Mesenchymal stem cell (in vitro differentiated cells and primary cell): ENCODE measurements at regions not wholly inside any gene's neighbourhood (a gene's known extent, or its start where the extent isn't known, plus 50 kb on each side); places are given as distances from the start of the nearest gene placed in this dataset.

Source experiments
- DNase-seq: peaks from one replicate; pipeline ENCODE4 v3.0.0-alpha.2; 2013
- H2AFZ ChIP-seq: one replicate; pipeline ENCODE4 v1.6.1; 2013; ENCODE audit warnings: low read depth, mild to moderate bottlenecking, control low read depth, inconsistent platforms, low read length, moderate library complexity
- H2AK5ac ChIP-seq: 2 replicates; pipeline ENCODE4 v1.6.1; 2013; ENCODE audit warnings: low read length, moderate library complexity, mild to moderate bottlenecking, inconsistent platforms; ENCODE audit not compliant: severe bottlenecking
- H2BK120ac ChIP-seq: one replicate; pipeline ENCODE4 v1.6.1; 2013; ENCODE audit warnings: low read depth, mild to moderate bottlenecking, inconsistent platforms, low read length, moderate library complexity
- H2BK12ac ChIP-seq, 2 experiments: one replicate each; pipeline ENCODE4 v1.6.1; 2013; ENCODE audit warnings: inconsistent platforms in 2 of 2, low read length in 2 of 2, mild to moderate bottlenecking in 2 of 2, moderate library complexity in 2 of 2, control low read depth in 1 of 2
- H2BK15ac ChIP-seq: one replicate; pipeline ENCODE4 v1.6.1; 2013; ENCODE audit warnings: mild to moderate bottlenecking, low read depth, inconsistent platforms; ENCODE audit not compliant: poor library complexity, severe bottlenecking
- H2BK5ac ChIP-seq: 2 replicates; pipeline ENCODE4 v1.6.1; 2013; ENCODE audit warnings: low read depth, mild to moderate bottlenecking, low read length, control low read depth, inconsistent platforms; ENCODE audit not compliant: poor library complexity, severe bottlenecking
- H3K14ac ChIP-seq, 2 experiments: one replicate each; pipeline ENCODE4 v1.6.1; 2013; ENCODE audit warnings: inconsistent platforms in 2 of 2, low read length in 2 of 2, control low read depth in 1 of 2, mild to moderate bottlenecking in 1 of 2, moderate library complexity in 1 of 2
- H3K18ac ChIP-seq, 2 experiments: one replicate each; pipeline ENCODE4 v1.6.1; 2013; ENCODE audit warnings: inconsistent platforms in 2 of 2, low read length in 2 of 2, control low read depth in 1 of 2, low read depth in 1 of 2, mild to moderate bottlenecking in 1 of 2
- H3K23ac ChIP-seq, 2 experiments: one replicate each; pipeline ENCODE4 v1.6.1; 2013; ENCODE audit warnings: inconsistent platforms in 2 of 2, low read length in 2 of 2, mild to moderate bottlenecking in 2 of 2, moderate library complexity in 2 of 2, control low read depth in 1 of 2
- H3K27ac ChIP-seq: 2 replicates; pipeline ENCODE4 v1.5.1; 2013; ENCODE audit warnings: mild to moderate bottlenecking, moderate library complexity, low read length, control low read depth, inconsistent platforms; ENCODE audit not compliant: poor library complexity, severe bottlenecking
- H3K27me3 ChIP-seq, 2 experiments: 2 replicates each; pipeline versions ENCODE4 v1.6.1 to v1.7.0; 2013; ENCODE audit warnings: low read length in 2 of 2, mild to moderate bottlenecking in 2 of 2, moderate library complexity in 2 of 2, control low read depth in 1 of 2, inconsistent platforms in 1 of 2; ENCODE audit not compliant: control insufficient read depth in 1 of 2, insufficient read depth in 1 of 2
- H3K36me3 ChIP-seq, 2 experiments: 2 replicates each; pipeline versions ENCODE4 v1.6.1 to v1.7.0; 2013; ENCODE audit warnings: low read length in 2 of 2, control low read depth in 1 of 2, inconsistent platforms in 1 of 2, low read depth in 1 of 2, mild to moderate bottlenecking in 1 of 2; ENCODE audit not compliant: insufficient read depth in 2 of 2, control insufficient read depth in 1 of 2
- H3K4ac ChIP-seq, 2 experiments: one replicate each; pipeline ENCODE4 v1.6.1; 2013; ENCODE audit warnings: inconsistent platforms in 2 of 2, low read length in 2 of 2, mild to moderate bottlenecking in 2 of 2, moderate library complexity in 2 of 2, control low read depth in 1 of 2, low read depth in 1 of 2
- H3K4me1 ChIP-seq: 2 replicates; pipeline ENCODE4 v1.6.1; 2013; ENCODE audit warnings: low read depth, low read length, control low read depth; ENCODE audit not compliant: control insufficient read depth, insufficient read depth
- H3K4me2 ChIP-seq: 2 replicates; pipeline ENCODE4 v1.6.1; 2013; ENCODE audit warnings: low read length, mild to moderate bottlenecking, inconsistent platforms; ENCODE audit not compliant: poor library complexity, severe bottlenecking
- H3K4me3 ChIP-seq, 2 experiments: 2 replicates each; pipeline versions ENCODE4 v1.5.1 to v1.7.0; 2013; ENCODE audit warnings: low read length in 2 of 2, mild to moderate bottlenecking in 2 of 2, control low read depth in 1 of 2, low read depth in 1 of 2; ENCODE audit not compliant: insufficient read depth in 1 of 2
- H3K79me1 ChIP-seq: replicated peaks from 2 replicates; pipeline ENCODE4 v1.6.1; 2013; ENCODE audit warnings: mild to moderate bottlenecking, control low read depth, low read length, inconsistent platforms; ENCODE audit not compliant: poor library complexity, severe bottlenecking
- H3K9ac ChIP-seq: 2 replicates; pipeline ENCODE4 v1.7.0; 2013; ENCODE audit warnings: mild to moderate bottlenecking, low read length, moderate library complexity
- H3K9me3 ChIP-seq: 2 replicates; pipeline ENCODE4 v1.7.0; 2013; ENCODE audit warnings: mild to moderate bottlenecking, low read length; ENCODE audit not compliant: control insufficient read depth
- H4K8ac ChIP-seq: one replicate; pipeline ENCODE4 v1.6.1; 2013; ENCODE audit warnings: inconsistent platforms, mild to moderate bottlenecking, low read length, moderate library complexity
- H4K91ac ChIP-seq: one replicate; pipeline ENCODE4 v1.6.1; 2013; ENCODE audit warnings: mild to moderate bottlenecking, low read length, inconsistent platforms
- WGBS: methylation state at CpG from one replicate; pipeline ENCODE4 v1.1.7; 2013; ENCODE audit warnings: mixed read lengths; 5-methylcytosine and 5-hydroxymethylcytosine counted together

- Histone ChIP-seq H3K9ac (no peak overlapping the region), H3K14ac (no peak overlapping the region), H2BK5ac (no peak overlapping the region), H2BK15ac (no peak overlapping the region), H2AFZ (no peak overlapping the region), H3K79me1 (no peaks in the 10 kb centered on the region), H3K27me3 (peaks cover 0 to 22% of the 10 kb centered on the region in 2 experiments), H2BK12ac (no peak overlapping the region), H3K23ac (no peak overlapping the region), H3K18ac (no peak overlapping the region), H2BK120ac (no peak overlapping the region), H3K4me1 (peaks cover 10% of the 10 kb centered on the region), H4K8ac (no peak overlapping the region), H3K9me3 (no peaks in the 10 kb centered on the region), H3K4me2 (no peak overlapping the region), H3K4me3 (no peak overlapping the region), H3K4ac (no peak overlapping the region), H3K27ac (no peak overlapping the region), H2AK5ac (no peak overlapping the region), H3K36me3 (no peaks in the 10 kb centered on the region), H4K91ac (no peak overlapping the region)
- 93% methylated on average over 6 of the region's 6 CpGs for WGBS
- DNase-seq, result no peak
These were observed 121.6 kb upstream of the SPACA1 start for GRCh38 chr6:87926072-87926471.

- H3K9me3 ChIP-seq, result no peaks in the 10 kb centered on the region
- no peak overlapping the region for H2AK5ac ChIP-seq
These were observed 122.1 kb upstream of the SPACA1 start for GRCh38 chr6:87925373-87926060.

DNA sequence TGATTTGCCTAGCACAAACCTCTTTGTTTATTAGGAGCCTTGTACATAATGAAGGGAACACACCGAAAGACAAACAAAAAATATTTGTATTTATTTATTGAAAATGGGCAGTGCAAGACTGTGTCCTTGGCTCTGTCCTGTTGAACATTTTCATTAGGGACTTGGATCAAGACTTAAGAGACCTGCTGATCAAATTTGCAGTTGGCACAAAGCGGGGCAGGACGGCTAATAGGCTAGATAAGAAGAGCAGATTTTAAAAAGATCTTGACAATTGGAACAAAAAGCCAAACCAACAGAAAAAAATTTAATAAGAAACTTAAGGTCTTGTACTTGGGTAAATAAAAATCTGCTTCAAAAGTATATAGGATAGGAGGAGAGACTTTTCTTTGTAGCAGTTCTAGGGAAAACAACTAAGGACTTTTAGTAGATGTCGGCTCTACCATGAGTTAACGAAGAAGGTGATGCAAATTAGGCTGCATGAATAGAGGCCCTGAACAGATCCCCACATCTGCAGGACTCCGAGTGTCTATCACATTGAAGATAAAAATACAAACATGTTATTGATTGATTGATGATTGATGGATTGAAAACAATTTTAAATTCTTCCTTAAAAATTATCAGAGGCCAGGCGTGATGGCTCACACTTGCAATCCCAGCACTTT is 124.1 kb upstream of the SPACA1 start:
- WGBS, result 100% methylated on average over 4 of the region's 7 CpGs
- no peak overlapping the region for H3K4ac ChIP-seq

More at GRCh38 chr6:87925373-87926060, 122.1 kb upstream of the SPACA1 start:
- Histone ChIP-seq H4K91ac (no peak overlapping the region), H3K9ac (no peak overlapping the region), H2BK15ac (no peak overlapping the region), H2BK5ac (no peak overlapping the region), H3K27me3 (peaks cover 0 to 26% of the 10 kb centered on the region in 2 experiments), H3K36me3 (no peaks in the 10 kb centered on the region), H2BK12ac (no peak overlapping the region), H2BK120ac (no peak overlapping the region), H3K23ac (no peak overlapping the region), H3K4me3 (no peak overlapping the region), H3K27ac (no peak overlapping the region), H3K4ac (no peak overlapping the region), H3K18ac (no peak overlapping the region), H2AFZ (no peak overlapping the region), H3K14ac (no peak overlapping the region), H4K8ac (no peak overlapping the region), H3K79me1 (no peaks in the 10 kb centered on the region), H3K4me1 (peaks cover 10% of the 10 kb centered on the region), H3K4me2 (no peak overlapping the region)
- WGBS, result 66% methylated on average over 6 of the region's 7 CpGs
- DNase-seq, result no peak

DNA sequence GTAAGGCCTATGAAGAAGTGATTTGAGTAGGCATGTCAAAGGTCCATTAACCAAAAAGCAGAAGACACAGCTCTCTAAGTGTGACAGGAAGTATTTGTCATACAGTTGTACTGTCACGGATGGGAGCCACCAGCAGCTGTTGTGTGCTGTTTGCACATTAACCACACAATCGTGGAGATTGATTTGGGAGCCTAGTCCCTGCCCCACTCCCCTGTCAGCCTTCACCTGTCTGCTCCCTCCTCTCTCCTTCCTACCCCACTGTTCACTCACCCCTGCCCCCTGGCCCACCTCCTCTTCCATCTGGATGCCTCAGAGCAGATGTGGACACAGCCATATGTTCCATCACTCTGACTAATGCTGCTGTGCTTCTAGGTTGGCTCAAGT is 124.7 kb upstream of the SPACA1 start:
- Histone ChIP-seq H3K4me2 (no peak overlapping the region), H3K27me3 (peaks cover 0 to 47% of the 10 kb centered on the region in 2 experiments), H4K8ac (no peak overlapping the region), H3K4me1 (peaks cover 8% of the 10 kb centered on the region), H2AFZ (no peak overlapping the region), H3K9me3 (no peaks in the 10 kb centered on the region), H3K18ac (no peak overlapping the region), H3K4me3 (no peak overlapping the region), H3K9ac (no peak overlapping the region), H2BK15ac (no peak overlapping the region), H3K27ac (no peak overlapping the region), H3K4ac (no peak overlapping the region), H3K36me3 (no peaks in the 10 kb centered on the region), H2BK120ac (no peak overlapping the region), H2BK5ac (no peak overlapping the region), H3K79me1 (no peaks in the 10 kb centered on the region), H4K91ac (no peak overlapping the region), H3K14ac (no peak overlapping the region), H3K23ac (no peak overlapping the region), H2BK12ac (no peak overlapping the region), H2AK5ac (no peak overlapping the region)
- WGBS, result 56% methylated on average over 2 of the region's 2 CpGs
- no peak for DNase-seq

More for the DNA sequence above, 124.1 kb upstream of the SPACA1 start:
- H3K9ac ChIP-seq, result no peak overlapping the region
- no peak overlapping the region for H4K91ac ChIP-seq
- peaks cover 0 to 46% of the 10 kb centered on the region in 2 experiments for H3K27me3 ChIP-seq
- H2BK15ac ChIP-seq, result no peak overlapping the region
- no peaks in the 10 kb centered on the region for H3K36me3 ChIP-seq
- no peak overlapping the region for H3K18ac ChIP-seq
- H3K4me2 ChIP-seq, result no peak overlapping the region
- no peak for DNase-seq
- no peak overlapping the region for H2BK5ac ChIP-seq
- H3K4me3 ChIP-seq, result no peak overlapping the region
- peaks cover 8% of the 10 kb centered on the region for H3K4me1 ChIP-seq
- no peak overlapping the region for H4K8ac ChIP-seq
- H2BK120ac ChIP-seq, result no peak overlapping the region
- no peak overlapping the region for H3K23ac ChIP-seq
- no peak overlapping the region for H2AFZ ChIP-seq
- H3K79me1 ChIP-seq, result no peaks in the 10 kb centered on the region
- no peaks in the 10 kb centered on the region for H3K9me3 ChIP-seq
- no peak overlapping the region for H3K27ac ChIP-seq
- H3K14ac ChIP-seq, result no peak overlapping the region
- H2BK12ac ChIP-seq, result no peak overlapping the region
- H2AK5ac ChIP-seq, result no peak overlapping the region
